ENCODE measurements at regions not wholly inside any gene's neighbourhood (a gene's known extent, or its start where the extent isn't known, plus 50 kb on each side); places are given as distances from the start of the nearest gene placed in this dataset.

DNA sequence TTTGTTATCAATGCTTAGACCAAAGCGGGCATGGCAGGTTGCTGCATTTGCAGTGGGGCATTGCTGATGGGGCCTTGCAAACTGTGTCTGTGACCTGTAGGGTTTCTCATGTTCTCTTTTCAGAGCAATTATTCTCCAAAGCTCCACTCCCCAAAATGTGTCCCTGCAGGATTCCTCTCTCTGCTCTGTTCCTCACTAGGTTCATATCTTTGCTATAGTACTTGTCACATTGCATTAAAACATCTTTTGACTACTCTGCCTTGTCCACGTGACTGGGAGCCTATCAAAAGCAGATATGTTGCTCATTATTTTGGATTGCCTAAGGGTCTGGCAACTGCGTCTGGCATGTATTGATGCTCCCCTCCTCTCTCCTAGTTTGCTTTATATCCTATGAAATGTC, 177.7 kb upstream of the MID1 start:
- H3K4me3 ChIP-seq (replicated peaks; ENCODE audit: low read depth, low read length) = no peak overlapping the region
- DNase-seq (ENCODE audit: low read depth) = peak; percentile 3
- TF ChIP-seq CTCF (IDR thresholded peaks at IDR 0.05; ENCODE audit: low read length, missing control alignments) = no peak

- no peak for TF ChIP-seq CTCF (IDR thresholded peaks at IDR 0.05; ENCODE audit: low read length, missing control alignments)
- no peak for DNase-seq (ENCODE audit: low read depth)
- H3K4me3 ChIP-seq (replicated peaks; ENCODE audit: low read depth, low read length) = no peak overlapping the region
These were observed 180.4 kb upstream of the MID1 start for GRCh38 chrX:10800796-10801195.

DNA sequence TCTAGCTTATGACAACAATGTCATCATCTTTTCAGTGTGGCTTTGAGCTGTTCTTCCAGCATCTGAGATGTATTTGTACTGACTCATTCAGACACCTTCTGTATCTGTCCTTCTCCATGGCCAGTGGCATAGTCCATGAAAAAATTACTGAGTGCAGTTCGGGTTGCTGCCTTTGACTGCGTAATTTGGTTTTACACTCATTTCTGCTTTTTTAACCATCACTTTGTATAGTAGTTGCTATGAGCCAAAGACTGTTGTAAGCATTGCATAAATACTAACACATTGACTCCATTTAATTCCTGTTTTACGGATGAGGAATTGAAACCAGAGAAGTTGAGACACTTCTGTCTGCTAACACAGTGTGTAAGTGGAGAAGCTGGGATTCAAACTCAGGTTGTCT, 190.7 kb upstream of the MID1 start:
- no peak overlapping the region for H3K4me3 ChIP-seq (replicated peaks; ENCODE audit: low read depth, low read length)
- TF ChIP-seq CTCF (IDR thresholded peaks at IDR 0.05; ENCODE audit: low read length, missing control alignments) = no peak
- no peak for DNase-seq (ENCODE audit: low read depth)

DNA sequence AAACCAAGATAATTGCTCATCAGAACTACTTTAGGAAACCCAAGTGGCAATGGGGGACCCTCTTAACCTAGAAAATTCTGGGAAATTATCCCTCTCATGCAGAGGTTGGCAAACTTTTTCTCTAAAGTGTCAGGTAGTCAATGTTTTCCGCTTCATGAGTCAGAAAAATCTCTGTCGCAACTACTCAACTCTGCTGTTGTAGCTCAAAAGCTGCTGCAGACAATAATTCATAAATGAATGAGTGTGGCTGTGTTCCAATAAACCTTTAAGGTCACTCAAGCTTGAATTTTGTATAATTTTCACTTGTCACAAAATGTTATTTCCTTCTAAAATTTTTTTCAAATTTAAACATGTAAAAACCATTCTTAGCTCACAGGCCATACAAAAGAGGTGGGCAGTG, 193.4 kb upstream of the MID1 start:
- TF ChIP-seq CTCF (IDR thresholded peaks at IDR 0.05; ENCODE audit: low read length, missing control alignments) = no peak
- H3K4me3 ChIP-seq (replicated peaks; ENCODE audit: low read depth, low read length) = no peak overlapping the region
- no peak for DNase-seq (ENCODE audit: low read depth)

DNA sequence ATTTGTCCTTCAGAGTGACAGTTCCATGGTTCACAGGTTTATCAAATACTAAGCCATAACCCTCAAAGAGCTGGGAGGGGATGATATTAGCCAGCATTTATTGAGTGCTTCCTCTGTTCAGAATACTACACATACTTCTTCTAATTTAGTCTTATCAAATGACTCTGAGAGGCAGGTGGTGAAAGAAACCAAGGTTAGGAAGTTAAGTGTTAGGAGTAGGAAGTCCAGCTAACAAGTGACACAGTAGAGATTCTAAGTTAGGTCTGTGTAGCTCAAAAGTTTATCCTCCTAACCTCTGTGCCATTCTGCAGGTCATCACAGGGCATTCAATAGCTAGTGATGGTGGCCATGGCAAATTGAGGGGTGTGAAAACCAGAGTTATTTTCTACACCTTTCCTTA, 198.3 kb upstream of the MID1 start:
- no peak for DNase-seq (ENCODE audit: low read depth)
- no peak overlapping the region for H3K4me3 ChIP-seq (replicated peaks; ENCODE audit: low read depth, low read length)
- no peak for TF ChIP-seq CTCF (IDR thresholded peaks at IDR 0.05; ENCODE audit: low read length, missing control alignments)

GRCh38 chrX:10819973-10820372, 199.6 kb upstream of the MID1 start:
- H3K4me3 ChIP-seq (replicated peaks; ENCODE audit: low read depth, low read length) = no peak overlapping the region
- TF ChIP-seq CTCF (IDR thresholded peaks at IDR 0.05; ENCODE audit: low read length, missing control alignments) = no peak
- no peak for DNase-seq (ENCODE audit: low read depth)

DNA sequence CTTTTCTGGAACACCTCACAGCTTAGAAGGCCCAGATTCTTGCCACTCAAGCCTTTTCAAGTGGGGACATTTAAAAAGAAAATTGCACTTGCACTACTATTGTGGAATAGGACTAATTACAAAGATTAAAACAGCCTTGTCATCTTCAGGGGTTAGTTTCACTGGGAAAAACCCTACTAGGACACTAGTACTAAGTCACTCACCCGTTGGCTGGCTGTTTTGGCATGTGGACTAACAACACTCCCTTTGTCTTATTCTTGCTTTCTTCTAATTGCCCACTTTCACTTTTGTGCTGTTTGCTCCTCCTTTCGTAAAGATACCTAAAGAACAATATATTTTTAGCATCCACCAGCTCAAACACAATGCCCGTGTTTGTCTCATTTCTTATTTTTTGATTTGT, 200.9 kb upstream of the MID1 start:
- no peak for TF ChIP-seq CTCF (IDR thresholded peaks at IDR 0.05; ENCODE audit: low read length, missing control alignments)
- DNase-seq (ENCODE audit: low read depth) = no peak
- no peak overlapping the region for H3K4me3 ChIP-seq (replicated peaks; ENCODE audit: low read depth, low read length)
